Peyer's patch (tissue), 4 donors: ENCODE measurements at regions not wholly inside any gene's neighbourhood (a gene's known extent, or its start where the extent isn't known, plus 50 kb on each side); places are given as distances from the start of the nearest gene placed in this dataset.

Experiments
- DNase-seq, 3 donors: peaks; one replicate each; pipeline ENCODE4 v3.0.0-alpha.2; 2017 to 2019
- H3K27ac ChIP-seq, 4 donors: fragments of 200-600 bp; sonication (generic); one replicate each; pipeline ENCODE4 v1.5.1; 2016 to 2019
- H3K27me3 ChIP-seq, 2 donors: fragments of 200-600 bp; sonication (generic); one replicate each; pipeline ENCODE4 v1.5.1; 2019
- H3K36me3 ChIP-seq, 3 donors: fragments of 200-600 bp; sonication (generic); one replicate each; pipeline ENCODE4 v1.5.1; 2016 to 2019
- H3K4me1 ChIP-seq, 4 donors: fragments of 200-600 bp; sonication (generic); one replicate each; pipeline ENCODE4 v1.5.1; 2016 to 2019
- H3K4me3 ChIP-seq, 4 donors: fragments of 200-600 bp; sonication (generic); 1 replicate in 3 of 4; 2 replicates in 1 of 4; pipeline ENCODE4 v1.5.1; 2016 to 2019; ENCODE audit warnings: mild to moderate bottlenecking in 1 of 4
- H3K9me3 ChIP-seq, 4 donors: fragments of 200-600 bp; sonication (generic); one replicate each; pipeline ENCODE4 v1.5.1; 2016 to 2019; ENCODE audit warnings: mild to moderate bottlenecking in 1 of 4
- CTCF ChIP-seq, 6 experiments: fragments of 450-650 bp in 4 of 6; fragments of 200-600 bp in 2 of 6; sonication (generic) in 1 of 6; IDR thresholded peaks; one replicate each; pipeline ENCODE4 v1.5.1; 2017 to 2019; ENCODE audit warnings: antibody characterized with exemption in 6 of 6, mild to moderate bottlenecking in 3 of 6, moderate library complexity in 1 of 6
- POLR2A ChIP-seq, 2 donors: fragments of 450-650 bp; IDR thresholded peaks; one replicate each; pipeline ENCODE4 v1.5.1; 2017; ENCODE audit warnings: antibody characterized with exemption in 2 of 2, mild to moderate bottlenecking in 2 of 2, moderate library complexity in 2 of 2

- no peak for DNase-seq
- H3K9me3 ChIP-seq = no peaks in the 10 kb centered on the region
- H3K4me1 ChIP-seq = no peaks in the 10 kb centered on the region
- no peaks in the 10 kb centered on the region for H3K36me3 ChIP-seq
- H3K4me3 ChIP-seq = no peak overlapping the region
- H3K27ac ChIP-seq = no peak overlapping the region
- H3K27me3 ChIP-seq = no peaks in the 10 kb centered on the region
- no peak for TF ChIP-seq CTCF (IDR thresholded peaks at IDR 0.05)
- TF ChIP-seq POLR2A (IDR thresholded peaks at IDR 0.05) = no peak
Measured at GRCh38 chr1:58993403-58993802, 209.6 kb upstream of the JUN start.

GRCh38 chr1:58994664-58995063 is 210.8 kb upstream of the JUN start:
- Histone ChIP-seq H3K9me3 (no peaks in the 10 kb centered on the region), H3K4me3 (no peak overlapping the region), H3K27ac (no peak overlapping the region), H3K4me1 (no peaks in the 10 kb centered on the region), H3K27me3 (no peaks in the 10 kb centered on the region), H3K36me3 (no peaks in the 10 kb centered on the region)
- no peak for DNase-seq
- TF ChIP-seq POLR2A (IDR thresholded peaks at IDR 0.05) (no peak), CTCF (IDR thresholded peaks at IDR 0.05) (no peak)

- no peaks in the 10 kb centered on the region for H3K27me3 ChIP-seq
- no peaks in the 10 kb centered on the region for H3K9me3 ChIP-seq
- H3K27ac ChIP-seq = no peak overlapping the region
- no peaks in the 10 kb centered on the region for H3K4me1 ChIP-seq
- no peak overlapping the region for H3K4me3 ChIP-seq
- no peak for DNase-seq
- TF ChIP-seq CTCF (IDR thresholded peaks at IDR 0.05) = no peak
- TF ChIP-seq POLR2A (IDR thresholded peaks at IDR 0.05) = no peak
- no peaks in the 10 kb centered on the region for H3K36me3 ChIP-seq
Measured at GRCh38 chr1:58996341-58997059, 212.7 kb upstream of the JUN start.

- Histone ChIP-seq H3K27ac (no peak overlapping the region), H3K27me3 (no peaks in the 10 kb centered on the region), H3K9me3 (no peaks in the 10 kb centered on the region), H3K36me3 (no peaks in the 10 kb centered on the region), H3K4me1 (no peaks in the 10 kb centered on the region), H3K4me3 (no peak overlapping the region)
- no peak for TF ChIP-seq CTCF (IDR thresholded peaks at IDR 0.05)
- no peak for DNase-seq
Measured at GRCh38 chr1:58997060-58997411, 213.2 kb upstream of the JUN start.

GRCh38 chr1:58997637-58998036 is 213.8 kb upstream of the JUN start:
- H3K27ac ChIP-seq = no peak overlapping the region
- H3K4me3 ChIP-seq = no peak overlapping the region
- H3K4me1 ChIP-seq = no peaks in the 10 kb centered on the region
- no peaks in the 10 kb centered on the region for H3K9me3 ChIP-seq
- no peaks in the 10 kb centered on the region for H3K36me3 ChIP-seq
- DNase-seq = no peak
- TF ChIP-seq POLR2A (IDR thresholded peaks at IDR 0.05) = no peak
- no peak for TF ChIP-seq CTCF (IDR thresholded peaks at IDR 0.05)
- H3K27me3 ChIP-seq = no peaks in the 10 kb centered on the region

GRCh38 chr1:58999676-59000075 is 215.8 kb upstream of the JUN start:
- Histone ChIP-seq H3K9me3 (no peaks in the 10 kb centered on the region), H3K27me3 (no peaks in the 10 kb centered on the region), H3K4me3 (no peak overlapping the region), H3K4me1 (no peaks in the 10 kb centered on the region), H3K36me3 (no peaks in the 10 kb centered on the region), H3K27ac (no peak overlapping the region)
- TF ChIP-seq CTCF (IDR thresholded peaks at IDR 0.05) = no peak
- TF ChIP-seq POLR2A (IDR thresholded peaks at IDR 0.05) = no peak
- no peak for DNase-seq
